ENCODE measurements at regions not wholly inside any gene's neighbourhood (a gene's known extent, or its start where the extent isn't known, plus 50 kb on each side); places are given as distances from the start of the nearest gene placed in this dataset.

DNA sequence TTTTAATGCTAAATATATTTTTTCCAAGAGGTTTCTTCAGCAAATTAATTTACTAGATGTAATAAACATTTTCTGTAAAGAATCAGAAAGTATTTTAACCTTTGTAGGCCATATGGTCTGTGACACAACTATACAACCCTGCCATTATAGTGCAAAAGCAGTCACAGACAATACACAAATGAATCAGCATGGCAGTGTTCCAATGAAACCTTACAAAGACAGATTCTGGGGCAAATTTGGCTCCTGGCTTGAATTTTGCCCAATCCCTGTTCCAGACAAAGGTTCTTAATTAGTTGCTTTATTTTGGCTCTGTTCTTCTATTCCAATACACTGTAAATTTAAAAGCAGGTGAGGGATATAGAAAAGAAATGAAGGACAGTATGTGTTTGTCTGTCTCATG lies 352.5 kb downstream of the C12orf50 start:
- TF ChIP-seq, protein P1, sequence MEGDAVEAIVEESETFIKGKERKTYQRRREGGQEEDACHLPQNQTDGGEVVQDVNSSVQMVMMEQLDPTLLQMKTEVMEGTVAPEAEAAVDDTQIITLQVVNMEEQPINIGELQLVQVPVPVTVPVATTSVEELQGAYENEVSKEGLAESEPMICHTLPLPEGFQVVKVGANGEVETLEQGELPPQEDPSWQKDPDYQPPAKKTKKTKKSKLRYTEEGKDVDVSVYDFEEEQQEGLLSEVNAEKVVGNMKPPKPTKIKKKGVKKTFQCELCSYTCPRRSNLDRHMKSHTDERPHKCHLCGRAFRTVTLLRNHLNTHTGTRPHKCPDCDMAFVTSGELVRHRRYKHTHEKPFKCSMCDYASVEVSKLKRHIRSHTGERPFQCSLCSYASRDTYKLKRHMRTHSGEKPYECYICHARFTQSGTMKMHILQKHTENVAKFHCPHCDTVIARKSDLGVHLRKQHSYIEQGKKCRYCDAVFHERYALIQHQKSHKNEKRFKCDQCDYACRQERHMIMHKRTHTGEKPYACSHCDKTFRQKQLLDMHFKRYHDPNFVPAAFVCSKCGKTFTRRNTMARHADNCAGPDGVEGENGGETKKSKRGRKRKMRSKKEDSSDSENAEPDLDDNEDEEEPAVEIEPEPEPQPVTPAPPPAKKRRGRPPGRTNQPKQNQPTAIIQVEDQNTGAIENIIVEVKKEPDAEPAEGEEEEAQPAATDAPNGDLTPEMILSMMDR (IDR thresholded peaks at IDR 0.05; ENCODE audit: control extremely low read depth, extremely low read depth, low read depth, missing control alignments): no peak
- POLR2A ChIA-PET: no interaction called here
- CTCF ChIA-PET: no interaction called here
- no peak for DNase-seq (ENCODE audit: extremely low spot score)

GRCh38 chr12:87671757-87672156 lies 357.4 kb downstream of the C12orf50 start:
- DNase-seq (ENCODE audit: extremely low spot score): no peak
- ChIA-PET CTCF (no interaction called here), POLR2A (no interaction called here)

DNA sequence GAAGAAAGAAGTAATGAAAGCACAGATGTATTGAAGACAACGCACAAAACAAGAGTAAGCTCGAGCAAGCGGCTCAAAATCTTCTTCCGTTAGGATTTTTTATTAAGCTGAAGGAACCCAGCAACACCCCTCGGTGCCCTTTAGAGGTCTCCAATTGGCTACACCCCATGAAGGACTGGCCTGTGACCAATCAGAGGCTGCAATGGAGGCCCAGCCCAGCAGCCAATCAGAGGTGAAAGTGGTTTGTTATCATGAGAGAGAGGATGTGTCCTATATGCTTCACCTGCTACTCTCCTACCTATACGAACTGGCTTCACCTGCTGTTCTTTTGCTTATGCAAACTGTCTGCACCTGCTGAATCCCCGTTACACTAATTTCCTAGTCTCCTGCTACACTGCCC lies 358.8 kb downstream of the C12orf50 start:
- TF ChIP-seq, protein P1 (IDR thresholded peaks at IDR 0.05; ENCODE audit: control extremely low read depth, extremely low read depth, low read depth, missing control alignments): no peak
- ChIA-PET CTCF (no interaction called here), POLR2A (no interaction called here)
- no peak for DNase-seq (ENCODE audit: extremely low spot score)

More at GRCh38 chr12:87671757-87672156, 357.4 kb downstream of the C12orf50 start:
- TF ChIP-seq, protein P1 (IDR thresholded peaks at IDR 0.05; ENCODE audit: control extremely low read depth, extremely low read depth, low read depth, missing control alignments): no peak

DNA sequence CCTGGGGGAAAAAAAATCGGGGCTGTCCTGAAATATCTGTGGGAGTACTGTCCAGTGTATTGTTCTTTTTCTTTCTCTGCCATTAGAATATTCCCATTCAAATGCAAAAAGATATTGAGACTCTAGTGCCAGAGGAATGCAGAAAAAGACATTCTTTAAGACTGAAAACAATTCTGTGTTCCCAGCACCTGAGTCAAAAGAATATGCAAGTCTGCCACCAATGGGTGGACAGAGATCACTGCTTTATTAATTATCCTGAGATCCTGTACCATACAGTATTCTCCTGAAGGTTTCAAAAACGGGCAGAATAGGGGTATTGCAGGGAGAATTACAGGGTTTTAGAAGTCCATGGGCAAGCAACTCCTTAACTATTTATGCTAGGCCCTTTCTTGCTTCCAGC lies 361.8 kb downstream of the C12orf50 start:
- TF ChIP-seq, protein P1 (IDR thresholded peaks at IDR 0.05; ENCODE audit: control extremely low read depth, extremely low read depth, low read depth, missing control alignments): peak; percentile 31
- POLR2A ChIA-PET: no interaction called here
- no peak for DNase-seq (ENCODE audit: extremely low spot score)
- CTCF ChIA-PET: no interaction called here

- POLR2A ChIA-PET: no interaction called here
- DNase-seq (ENCODE audit: extremely low spot score): no peak
These were observed 367.3 kb downstream of the C12orf50 start for GRCh38 chr12:87661786-87662377.

GRCh38 chr12:87660987-87661774 lies 368.0 kb downstream of the C12orf50 start:
- CTCF ChIA-PET: no interaction called here
- no peak for DNase-seq (ENCODE audit: extremely low spot score)
- POLR2A ChIA-PET: no interaction called here

More at GRCh38 chr12:87661786-87662377, 367.3 kb downstream of the C12orf50 start:
- CTCF ChIA-PET: interaction anchor here (0.7 kb wide), 1 partner anchor 54 kb away, joined by 3 read pairs; no protein-coding TSS in a partner anchor
- TF ChIP-seq, protein P1 (IDR thresholded peaks at IDR 0.05; ENCODE audit: control extremely low read depth, extremely low read depth, low read depth, missing control alignments): no peak

More at GRCh38 chr12:87660987-87661774, 368.0 kb downstream of the C12orf50 start:
- TF ChIP-seq, protein P1 (IDR thresholded peaks at IDR 0.05; ENCODE audit: control extremely low read depth, extremely low read depth, low read depth, missing control alignments): no peak
